HCT116 (cell line): ENCODE measurements at regions not wholly inside any gene's neighbourhood (a gene's known extent, or its start where the extent isn't known, plus 50 kb on each side); places are given as distances from the start of the nearest gene placed in this dataset.

Source experiments
- ATAC-seq: fragments of 200-7000 bp; cut with Tn5 transposase; 2 replicates; pipeline ENCODE4 v1.9.1; 2020; ENCODE audit warnings: mild to moderate bottlenecking, moderate library complexity
- BruUV-seq: library from RNA; stranded (reverse); fragments of 400-500 nt; replicated peaks from 2 replicates; lab custom pipeline; 2021; lab: Mats Ljungman, UMichigan
- CTCF ChIA-PET: fragments of 300-600 bp; sonication (Branson Sonifier 250); formaldehyde crosslinking; loops from one replicate; lab custom pipeline; 2021; ENCODE audit warnings: antibody characterized with exemption; lab: Charles Lee
- POLR2A ChIA-PET: fragments of 300-600, 350-600 bp; sonication (Branson Sonifier 250); formaldehyde crosslinking; loops from one replicate; lab custom pipeline; 2021; ENCODE audit warnings: antibody characterized with exemption; lab: Charles Lee
- RAD21 ChIA-PET, 2 experiments: fragments of 300-600 bp; sonication (Branson Sonifier 250); formaldehyde crosslinking; loops; one replicate each; lab custom pipeline; 2023; ENCODE audit warnings: low total read pairs in 2 of 2; ENCODE audit not compliant: uncharacterized antibody in 2 of 2, unreplicated experiment in 2 of 2, low non-redundant PET in 1 of 2; lab: Charles Lee
- DNase-seq: peaks from one replicate; pipeline ENCODE4 v3.0.0-alpha.2; 2010; ENCODE audit warnings: low read depth, low spot score
- H2AFZ ChIP-seq: fragments of 200-600 bp; shearing (Covaris generic), sonication (generic); 2 replicates; pipeline ENCODE4 v1.6.1; 2017; ENCODE audit warnings: low read depth, mixed run types, mixed read lengths, antibody characterized with exemption, low read length; ENCODE audit not compliant: poor library complexity, severe bottlenecking
- H3K27ac ChIP-seq: 2 replicates; pipeline ENCODE4 v1.5.1; 2012; ENCODE audit warnings: low read depth, low read length
- H3K27me3 ChIP-seq: fragments of 200-600 bp; sonication (generic); 2 replicates; pipeline ENCODE4 v1.6.1; 2016; ENCODE audit warnings: mixed run types, low read length, mixed read lengths; ENCODE audit not compliant: insufficient read depth
- H3K36me3 ChIP-seq, 2 experiments: fragments of 200-500 bp in 1 of 2; fragments of 200-600 bp in 1 of 2; sonication (Bioruptor generic) in 1 of 2; sonication (generic) in 1 of 2; 2 replicates each; pipeline versions ENCODE4 v1.5.1 to v1.6.1; 2014 to 2016; ENCODE audit warnings: low read length in 2 of 2, inconsistent platforms in 1 of 2, mixed read lengths in 1 of 2, mixed run types in 1 of 2; ENCODE audit not compliant: insufficient read depth in 2 of 2, control insufficient read depth in 1 of 2
- H3K4me1 ChIP-seq, 2 experiments: fragments of 200-600 bp in 1 of 2; sonication (generic) in 1 of 2; 2 replicates each; pipeline versions ENCODE4 v1.5.1 to v1.6.1; 2012 to 2017; ENCODE audit warnings: low read length in 2 of 2, inconsistent platforms in 1 of 2, mild to moderate bottlenecking in 1 of 2, mixed read lengths in 1 of 2, mixed run types in 1 of 2, moderate library complexity in 1 of 2; ENCODE audit not compliant: insufficient read depth in 2 of 2, control insufficient read depth in 1 of 2
- H3K4me2 ChIP-seq: fragments of 200-600 bp; sonication (generic); 2 replicates; pipeline ENCODE4 v1.6.1; 2017; ENCODE audit warnings: mixed run types, low read length, mixed read lengths
- H3K4me3 ChIP-seq, 2 experiments: fragments of 200-600 bp in 1 of 2; sonication (generic) in 1 of 2; replicated peaks in 1 of 2; 2 replicates each; pipeline ENCODE4 v1.5.1; 2011 to 2016; ENCODE audit warnings: low read length in 2 of 2, control low read depth in 1 of 2, low read depth in 1 of 2, mild to moderate bottlenecking in 1 of 2, mixed read lengths in 1 of 2, mixed run types in 1 of 2
- H3K79me2 ChIP-seq: fragments of 200-600 bp; sonication (generic); 2 replicates; pipeline ENCODE4 v1.6.1; 2017; ENCODE audit warnings: mild to moderate bottlenecking, mixed run types, low read length, moderate library complexity, mixed read lengths; ENCODE audit not compliant: insufficient read depth
- H3K9ac ChIP-seq: fragments of 200-600 bp; sonication (generic); 2 replicates; pipeline ENCODE4 v1.6.1; 2016; ENCODE audit warnings: low read length, mixed read lengths
- H3K9me2 ChIP-seq: fragments of 200-600 bp; sonication (generic), shearing (Covaris generic); 2 replicates; pipeline ENCODE4 v1.6.1; 2017; ENCODE audit warnings: mixed run types, mild to moderate bottlenecking, moderate library complexity; ENCODE audit not compliant: insufficient read depth
- H3K9me3 ChIP-seq, 2 experiments: fragments of 200-500 bp in 1 of 2; fragments of 200-600 bp in 1 of 2; sonication (Bioruptor generic) in 1 of 2; sonication (generic) in 1 of 2; 2 replicates each; pipeline ENCODE4 v1.6.1; 2014 to 2017; ENCODE audit warnings: low read length in 2 of 2, mixed read lengths in 2 of 2, inconsistent platforms in 1 of 2, low read depth in 1 of 2, mild to moderate bottlenecking in 1 of 2, mixed run types in 1 of 2, moderate library complexity in 1 of 2; ENCODE audit not compliant: control insufficient read depth in 1 of 2, insufficient read depth in 1 of 2
- H4K20me1 ChIP-seq: fragments of 200-600 bp; sonication (generic), shearing (Covaris generic); 2 replicates; pipeline ENCODE4 v1.6.1; 2017; ENCODE audit warnings: mixed run types, mild to moderate bottlenecking, moderate library complexity; ENCODE audit not compliant: insufficient read depth
- ATF3 ChIP-seq: IDR thresholded peaks from 2 replicates; pipeline ENCODE4 v1.6.1; 2012
- CEBPB ChIP-seq: IDR thresholded peaks from 2 replicates; pipeline ENCODE4 v1.6.1; 2012; ENCODE audit warnings: low read depth
- CTCF ChIP-seq, 3 experiments: fragments of 200-600 bp in 1 of 3; sonication (generic) in 1 of 3; IDR thresholded peaks in 2 of 3; conservative IDR thresholded peaks in 1 of 3; 2 replicates each; pipeline ENCODE4 v1.5.1; 2012 to 2017; ENCODE audit warnings: low read depth in 2 of 3, low read length in 2 of 3, antibody characterized with exemption in 1 of 3, borderline replicate concordance in 1 of 3, control low read depth in 1 of 3, mild to moderate bottlenecking in 1 of 3, mixed read lengths in 1 of 3, mixed run types in 1 of 3, moderate library complexity in 1 of 3; ENCODE audit not compliant: insufficient read depth in 1 of 3
- EZH2 ChIP-seq: fragments of 200-600 bp; sonication (generic); IDR thresholded peaks from 2 replicates; pipeline ENCODE4 v1.6.1; 2017; ENCODE audit warnings: antibody characterized with exemption, mixed run types
- EZH2phosphoT487 ChIP-seq: fragments of 200-600 bp; IDR thresholded peaks from 2 replicates; pipeline ENCODE4 v1.6.1; 2018; ENCODE audit warnings: antibody characterized with exemption, borderline replicate concordance
- JUND ChIP-seq: IDR thresholded peaks from 2 replicates; pipeline ENCODE4 v1.6.1; 2012
- POLR2A ChIP-seq: IDR thresholded peaks from 2 replicates; pipeline ENCODE4 v1.7.0; 2011; ENCODE audit warnings: borderline replicate concordance; ENCODE audit not compliant: insufficient read depth, insufficient read length; ENCODE audit errors: extremely low read depth
- POLR2AphosphoS5 ChIP-seq: IDR thresholded peaks from 2 replicates; pipeline ENCODE4 v1.6.1; 2011; ENCODE audit warnings: mild to moderate bottlenecking, low read depth, low read length, moderate library complexity
- REST ChIP-seq: IDR thresholded peaks from 2 replicates; pipeline ENCODE4 v1.6.1; 2012; ENCODE audit warnings: low read depth
- SIN3A ChIP-seq: IDR thresholded peaks from 2 replicates; pipeline ENCODE4 v1.6.1; 2012; ENCODE audit warnings: low read depth
- SP1 ChIP-seq: IDR thresholded peaks from 2 replicates; pipeline ENCODE4 v1.6.1; 2012; ENCODE audit warnings: low read depth
- SRF ChIP-seq: IDR thresholded peaks from 2 replicates; pipeline ENCODE4 v1.6.1; 2012; ENCODE audit warnings: low read depth
- TCF7L2 ChIP-seq: IDR thresholded peaks from 2 replicates; pipeline ENCODE4 v1.7.0; 2011; ENCODE audit warnings: borderline replicate concordance, inconsistent platforms; ENCODE audit not compliant: insufficient read depth, insufficient read length; ENCODE audit errors: extremely low read depth
- YY1 ChIP-seq: IDR thresholded peaks from 2 replicates; pipeline ENCODE4 v1.6.1; 2011; ENCODE audit warnings: low read length, low read depth, moderate library complexity, mild to moderate bottlenecking; ENCODE audit not compliant: insufficient replicate concordance; ENCODE audit errors: extremely low read depth
- ZFX ChIP-seq: fragments of 450-650 bp; IDR thresholded peaks from 2 replicates; pipeline ENCODE4 v1.6.1; 2017
- ZNF274 ChIP-seq: fragments of 200-500 bp; sonication (Bioruptor generic); IDR thresholded peaks from 2 replicates; pipeline ENCODE4 v1.6.1; 2014; ENCODE audit warnings: mild to moderate bottlenecking, low read depth, low read length, inconsistent platforms
- intact Hi-C: fragments of 100-400 bp; cut with micrococcal nuclease; formaldehyde crosslinking; loops from 2 replicates; pipeline ENCODE4 v1.10.0; 2022

GRCh38 chr5:175129121-175129520, 314.9 kb downstream of the DRD1 start:
- ATAC-seq, result no peak
- no peaks in the 10 kb centered on the region for H3K9me2 ChIP-seq
- H4K20me1 ChIP-seq, result no peaks in the 10 kb centered on the region
- no peak overlapping the region for H2AFZ ChIP-seq
- ChIA-PET CTCF (no interaction called here), RAD21 (no interaction called here), POLR2A (no interaction called here)
- no peak overlapping the region for H3K4me2 ChIP-seq
- no peak overlapping the region for H3K27ac ChIP-seq
- no peaks in the 10 kb centered on the region for H3K27me3 ChIP-seq
- intact Hi-C loops, result no loop called here
- H3K4me3 ChIP-seq, result no peak overlapping the region
- BruUV-seq, result no TSS peak
- no peaks in the 10 kb centered on the region for H3K79me2 ChIP-seq
- no peaks in the 10 kb centered on the region for H3K9me3 ChIP-seq
- H3K36me3 ChIP-seq, result no peaks in the 10 kb centered on the region
- TF ChIP-seq ZNF274 (no peak), JUND (no peak), SRF (no peak), CEBPB (no peak), SP1 (no peak), EZH2phosphoT487 (no peak), REST (no peak), SIN3A (no peak), YY1 (no peak), POLR2AphosphoS5 (no peak), EZH2 (no peak), ATF3 (no peak), TCF7L2 (no peak), CTCF (IDR thresholded peaks at IDR 0.05 in 2 of 3, conservative IDR thresholded peaks at IDR 0.05 in 1 of 3; ENCODE audit: borderline replicate concordance in 1 of 3, insufficient read depth in 1 of 3, low read depth in 2 of 3, low read length in 2 of 3) (no peak), ZFX (no peak), POLR2A (no peak)
- TF ChIP-seq, all 23 proteins: peak for 0
- no peak for DNase-seq
- Histone ChIP-seq H3K9ac (no peak overlapping the region), H3K4me1 (peaks cover 25 to 31% of the 10 kb centered on the region in 2 experiments)
